Stomach (tissue), 8 donors: ENCODE measurements at regions not wholly inside any gene's neighbourhood (a gene's known extent, or its start where the extent isn't known, plus 50 kb on each side); places are given as distances from the start of the nearest gene placed in this dataset.
"Not testable (repeated sequence)": the region's sequence is repeated elsewhere in the genome, so short reads cannot be mapped to it uniquely, and the experiment has no call there.

Experiments used
- DNase-seq, 2 donors: peaks; one replicate each; pipeline versions ENCODE4 v3.0.0 to v3.0.0-alpha.2; 2013 to 2019
- H3K27ac ChIP-seq, 5 donors: fragments of 200-600 bp in 4 of 5; sonication (generic) in 4 of 5; one replicate each; pipeline ENCODE4 v1.5.1; 2013 to 2019; ENCODE audit warnings: mild to moderate bottlenecking in 1 of 5, moderate library complexity in 1 of 5
- H3K27me3 ChIP-seq, 3 donors: fragments of 200-600 bp; sonication (generic); one replicate each; pipeline ENCODE4 v1.5.1; 2017 to 2019; ENCODE audit warnings: mixed run types in 1 of 3
- H3K36me3 ChIP-seq, 4 donors: fragments of 200-600 bp; sonication (generic); 1 replicate in 3 of 4; 2 replicates in 1 of 4; pipeline ENCODE4 v1.5.1; 2016 to 2019
- H3K4me1 ChIP-seq, 4 donors: fragments of 200-600 bp; sonication (generic); one replicate each; pipeline ENCODE4 v1.5.1; 2016 to 2019
- H3K4me3 ChIP-seq, 4 donors: fragments of 200-600 bp; sonication (generic) in 3 of 4; one replicate each; pipeline ENCODE4 v1.5.1; 2016 to 2019; ENCODE audit warnings: mild to moderate bottlenecking in 1 of 4
- H3K9me3 ChIP-seq, 4 donors: fragments of 200-600 bp; sonication (generic); one replicate each; pipeline ENCODE4 v1.5.1; 2016 to 2019
- CTCF ChIP-seq, 7 experiments: fragments of 450-650 bp in 4 of 7; fragments of 200-600 bp in 3 of 7; sonication (generic) in 3 of 7; IDR thresholded peaks; one replicate each; pipeline ENCODE4 v1.5.1; 2016 to 2019; ENCODE audit warnings: antibody characterized with exemption in 7 of 7, control low read depth in 2 of 7, mild to moderate bottlenecking in 1 of 7
- EP300 ChIP-seq: sonication (generic); formaldehyde crosslinking; IDR thresholded peaks from one replicate; pipeline ENCODE4 v1.6.1; 2017; ENCODE audit warnings: antibody characterized with exemption
- POLR2A ChIP-seq, 4 donors: fragments of 450-650 bp; IDR thresholded peaks; one replicate each; pipeline ENCODE4 v1.6.1; 2016; ENCODE audit warnings: antibody characterized with exemption in 4 of 4, control low read depth in 2 of 4, mild to moderate bottlenecking in 1 of 4, moderate library complexity in 1 of 4
- POLR2AphosphoS5 ChIP-seq, 3 donors: sonication (generic); formaldehyde crosslinking; IDR thresholded peaks; one replicate each; pipeline ENCODE4 v1.6.1; 2016; ENCODE audit warnings: antibody characterized with exemption in 3 of 3
- WGBS, 5 donors: extraction: QIAGEN DNeasy Blood & Tissue Kit in 3 of 5; methylation state at CpG; one replicate each; pipeline versions ENCODE4 v1.1.5 to v1.1.7; 2013 to 2018; 5-methylcytosine and 5-hydroxymethylcytosine counted together
- intact Hi-C: fragments of 100-400 bp; cut with DNase I; formaldehyde crosslinking; loops from one replicate; pipeline ENCODE4 v1.15.1; 2023; ENCODE audit warnings: low total_unique reads
- donor health status: healthy with polysubstance abuse.
- donor health status: Bipolar disorder and iron deficiency.
- donor health status: healthy.

GRCh38 chr7:84923348-84923747 is 263.5 kb downstream of the SEMA3D start:
- Histone ChIP-seq H3K9me3 (peaks cover 0 to 18% (median 7%) of the 10 kb centered on the region in 4 donors), H3K36me3 (no peaks in the 10 kb centered on the region), H3K27ac (no peak overlapping the region), H3K27me3 (no peaks in the 10 kb centered on the region), H3K4me1 (no peaks in the 10 kb centered on the region), H3K4me3 (no peak overlapping the region)
- DNase-seq: no peak
- intact Hi-C loops: no loop called here
- WGBS, 5 donors: 74 to 92% (median 90%) methylated on average over 1 of the region's 1 CpG
- no peak for TF ChIP-seq EP300
- no peak for TF ChIP-seq POLR2AphosphoS5 (IDR thresholded peaks at IDR 0.05)
- no peak for TF ChIP-seq CTCF (IDR thresholded peaks at IDR 0.05)
- TF ChIP-seq POLR2A (IDR thresholded peaks at IDR 0.05): no peak

GRCh38 chr7:84921154-84921553 is 265.7 kb downstream of the SEMA3D start:
- Histone ChIP-seq H3K27ac (no peak overlapping the region), H3K4me1 (peaks cover 0 to 4% (median 0%) of the 10 kb centered on the region in 4 donors), H3K27me3 (no peaks in the 10 kb centered on the region), H3K36me3 (no peaks in the 10 kb centered on the region), H3K9me3 (peaks cover 0 to 18% (median 7%) of the 10 kb centered on the region in 4 donors), H3K4me3 (no peak overlapping the region)
- intact Hi-C loops: no loop called here
- 73 to 92% (median 81%) methylated on average over 2 of the region's 2 CpGs for WGBS, 5 donors
- no peak for DNase-seq
- TF ChIP-seq POLR2AphosphoS5 (IDR thresholded peaks at IDR 0.05) (no peak), EP300 (no peak), POLR2A (IDR thresholded peaks at IDR 0.05) (no peak), CTCF (IDR thresholded peaks at IDR 0.05) (no peak)

GRCh38 chr7:84916973-84917372 is 269.9 kb downstream of the SEMA3D start:
- H3K27ac ChIP-seq, DNase-seq, H3K4me3 ChIP-seq, intact Hi-C loops, H3K36me3 ChIP-seq, H3K27me3 ChIP-seq, H3K4me1 ChIP-seq: not testable (repeated sequence)
- H3K9me3 ChIP-seq: peaks cover 0 to 18% (median 7%) of the 10 kb centered on the region in 4 donors
- 95 to 100% (median 95%) methylated on average over 8 of the region's 8 CpGs for WGBS, 5 donors

- WGBS, 5 donors: 40 to 53% (median 48%) methylated on average over 3 of the region's 3 CpGs
- Histone ChIP-seq H3K27me3 (no peaks in the 10 kb centered on the region), H3K9me3 (peaks cover 0 to 18% (median 7%) of the 10 kb centered on the region in 4 donors), H3K4me1 (peaks cover 0 to 4% (median 0%) of the 10 kb centered on the region in 4 donors), H3K4me3 (no peak overlapping the region), H3K36me3 (no peaks in the 10 kb centered on the region), H3K27ac (no peak overlapping the region)
- TF ChIP-seq EP300: no peak
- TF ChIP-seq POLR2AphosphoS5 (IDR thresholded peaks at IDR 0.05): no peak
- no peak for TF ChIP-seq POLR2A (IDR thresholded peaks at IDR 0.05)
- TF ChIP-seq CTCF (IDR thresholded peaks at IDR 0.05): no peak
- intact Hi-C loops: no loop called here
- DNase-seq: peak in 1 of 2 donors; percentile 7
These were observed 270.7 kb downstream of the SEMA3D start for GRCh38 chr7:84916161-84916560.

- intact Hi-C loops: no loop called here
- WGBS, 5 donors: 28 to 58% (median 40%) methylated on average over 1 of the region's 1 CpG
- Histone ChIP-seq H3K4me1 (peaks cover 0 to 4% (median 0%) of the 10 kb centered on the region in 4 donors), H3K4me3 (no peak overlapping the region), H3K27me3 (no peaks in the 10 kb centered on the region), H3K9me3 (peaks cover 0 to 6% (median 3%) of the 10 kb centered on the region in 4 donors), H3K36me3 (no peaks in the 10 kb centered on the region), H3K27ac (no peak overlapping the region)
- TF ChIP-seq CTCF (IDR thresholded peaks at IDR 0.05) (peak in 1 of 7 experiments; percentile 25), POLR2A (IDR thresholded peaks at IDR 0.05) (no peak)
- DNase-seq: no peak
These were observed 272.3 kb downstream of the SEMA3D start for GRCh38 chr7:84914598-84914997.
